IPS-11a (cell line): ENCODE measurements at regions not wholly inside any gene's neighbourhood (a gene's known extent, or its start where the extent isn't known, plus 50 kb on each side); places are given as distances from the start of the nearest gene placed in this dataset.

Experiments used
- H3K4me3 ChIP-seq: one replicate; pipeline ENCODE4 v1.5.1; 2013; ENCODE audit warnings: low read depth, low read length, control low read depth

- H3K4me3 ChIP-seq = no peak overlapping the region
Observed at GRCh38 chr3:157639756-157640426, 136.7 kb upstream of the VEPH1 start.

GRCh38 chr3:157637866-157638265 is 134.7 kb upstream of the VEPH1 start:
- no peak overlapping the region for H3K4me3 ChIP-seq

GRCh38 chr3:157633241-157633640 is 130.0 kb upstream of the VEPH1 start:
- H3K4me3 ChIP-seq = no peak overlapping the region

- H3K4me3 ChIP-seq = no peak overlapping the region
Observed at GRCh38 chr3:157632075-157632474, 128.9 kb upstream of the VEPH1 start.

- no peak overlapping the region for H3K4me3 ChIP-seq
Observed at GRCh38 chr3:157631478-157631877, 128.3 kb upstream of the VEPH1 start.

- H3K4me3 ChIP-seq = no peak overlapping the region
Observed at GRCh38 chr3:157626817-157627216, 123.6 kb upstream of the VEPH1 start.

GRCh38 chr3:157624801-157625200 is 121.6 kb upstream of the VEPH1 start:
- H3K4me3 ChIP-seq = no peak overlapping the region

- no peak overlapping the region for H3K4me3 ChIP-seq
Observed at GRCh38 chr3:157618886-157619285, 115.7 kb upstream of the VEPH1 start.

GRCh38 chr3:157618075-157618760 is 115.0 kb upstream of the VEPH1 start:
- no peak overlapping the region for H3K4me3 ChIP-seq

GRCh38 chr3:157614896-157615295 is 111.7 kb upstream of the VEPH1 start:
- H3K4me3 ChIP-seq = no peak overlapping the region

GRCh38 chr3:157611536-157612076 is 108.4 kb upstream of the VEPH1 start:
- no peak overlapping the region for H3K4me3 ChIP-seq

GRCh38 chr3:157610876-157611535 is 107.8 kb upstream of the VEPH1 start:
- H3K4me3 ChIP-seq = no peak overlapping the region

- no peak overlapping the region for H3K4me3 ChIP-seq
Observed at GRCh38 chr3:157607826-157608405, 104.7 kb upstream of the VEPH1 start.

GRCh38 chr3:157606852-157607197 is 103.6 kb upstream of the VEPH1 start:
- H3K4me3 ChIP-seq = no peak overlapping the region

- H3K4me3 ChIP-seq = no peak overlapping the region
Observed at GRCh38 chr3:157606011-157606851, 103.0 kb upstream of the VEPH1 start.

- no peak overlapping the region for H3K4me3 ChIP-seq
Observed at GRCh38 chr3:157605356-157605755, 102.1 kb upstream of the VEPH1 start.

- no peak overlapping the region for H3K4me3 ChIP-seq
Observed at GRCh38 chr3:157602424-157602823, 99.2 kb upstream of the VEPH1 start.

GRCh38 chr3:157595259-157595658 is 92.0 kb upstream of the VEPH1 start:
- no peak overlapping the region for H3K4me3 ChIP-seq

- no peak overlapping the region for H3K4me3 ChIP-seq
Observed at GRCh38 chr3:157594413-157594812, 91.2 kb upstream of the VEPH1 start.

GRCh38 chr3:157592769-157593168 is 89.6 kb upstream of the VEPH1 start:
- H3K4me3 ChIP-seq = no peak overlapping the region

- H3K4me3 ChIP-seq = no peak overlapping the region
Observed at GRCh38 chr3:157590273-157590672, 87.1 kb upstream of the VEPH1 start.
